Gastrocnemius medialis (tissue), 4 donors: ENCODE measurements at regions not wholly inside any gene's neighbourhood (a gene's known extent, or its start where the extent isn't known, plus 50 kb on each side); places are given as distances from the start of the nearest gene placed in this dataset.

Source experiments
- ATAC-seq, 2 donors: fragments of 150-250 bp; one replicate each; pipeline ENCODE4 v1.9.1; 2016
- DNase-seq, 2 donors: peaks; one replicate each; pipeline ENCODE4 v3.0.0-alpha.2; 2019
- H3K27ac ChIP-seq, 4 donors: fragments of 200-600 bp; sonication (generic); 1 replicate in 1 of 4; 2 replicates in 3 of 4; pipeline ENCODE4 v1.5.1; 2016 to 2018; ENCODE audit warnings: mild to moderate bottlenecking in 2 of 4, moderate library complexity in 1 of 4
- H3K27me3 ChIP-seq, 3 donors: fragments of 200-600 bp; sonication (generic) in 2 of 3; 1 replicate in 1 of 3; 2 replicates in 2 of 3; pipeline versions ENCODE4 v1.5.1 to v1.6.0; 2016 to 2019; ENCODE audit warnings: mild to moderate bottlenecking in 1 of 3, moderate library complexity in 1 of 3
- H3K36me3 ChIP-seq, 2 donors: fragments of 200-600 bp; sonication (generic) in 1 of 2; one replicate each; pipeline ENCODE4 v1.5.1; 2017 to 2018
- H3K4me1 ChIP-seq, 2 donors: fragments of 200-600 bp; sonication (generic) in 1 of 2; one replicate each; pipeline ENCODE4 v1.5.1; 2016 to 2017; ENCODE audit warnings: mild to moderate bottlenecking in 2 of 2
- H3K4me3 ChIP-seq, 4 donors: fragments of 200-600 bp; sonication (generic) in 3 of 4; 1 replicate in 1 of 4; 2 replicates in 3 of 4; pipeline ENCODE4 v1.5.1; 2016 to 2019; ENCODE audit warnings: mild to moderate bottlenecking in 2 of 4
- H3K9me3 ChIP-seq, 3 donors: fragments of 200-600 bp; sonication (generic) in 2 of 3; 1 replicate in 1 of 3; 2 replicates in 2 of 3; pipeline ENCODE4 v1.5.1; 2016 to 2019
- POLR2A ChIP-seq, 2 donors: fragments of 450-650 bp; IDR thresholded peaks; one replicate each; pipeline ENCODE4 v1.6.1; 2017; ENCODE audit warnings: antibody characterized with exemption in 2 of 2, mild to moderate bottlenecking in 2 of 2, moderate library complexity in 2 of 2
- in situ Hi-C, 4 donors: fragments of 200-750 bp; cut with MboI; loops; one replicate each; pipeline versions ENCODE4 v1.15.0 to v1.8.0; 2017; ENCODE audit warnings: low sequenced_read_pairs in 4 of 4
- intact Hi-C: fragments of 100-400 bp; cut with DNase I; formaldehyde crosslinking; loops from one replicate; pipeline ENCODE4 v1.15.1; 2023; ENCODE audit warnings: low total_unique reads
- TF ChIP-seq, protein P1 (sequence below), 5 experiments: fragments of 450-650 bp in 3 of 5; fragments of 200-600 bp in 2 of 5; sonication (generic) in 2 of 5; IDR thresholded peaks in 4 of 5; conservative IDR thresholded peaks in 1 of 5; 1 replicate in 4 of 5; 2 replicates in 1 of 5; pipeline ENCODE4 v1.5.1; 2016 to 2019; ENCODE audit warnings: antibody characterized with exemption in 5 of 5, mild to moderate bottlenecking in 3 of 5, moderate library complexity in 3 of 5

DNA sequence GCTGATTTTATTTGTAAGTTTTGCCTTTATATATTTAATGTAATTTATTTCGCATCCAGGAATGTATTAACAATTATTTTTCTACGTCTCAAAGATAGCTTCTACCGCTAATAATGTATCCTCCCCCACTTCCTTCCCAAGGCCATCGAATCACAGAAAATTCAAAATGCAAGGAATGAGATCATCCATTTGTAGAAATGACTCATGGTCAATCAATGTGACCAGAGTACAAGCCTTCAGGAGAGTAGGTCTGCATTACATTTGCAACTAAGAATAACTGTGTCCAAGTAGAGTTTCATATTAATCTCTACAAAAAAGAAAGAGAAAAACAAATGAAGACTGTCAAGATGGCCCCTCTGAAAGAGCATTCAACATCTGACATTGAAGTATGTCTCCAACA lies 205.9 kb upstream of the PHF14 start:
- Histone ChIP-seq H3K4me1 (no peaks in the 10 kb centered on the region), H3K27ac (no peak overlapping the region), H3K4me3 (no peak overlapping the region), H3K36me3 (no peaks in the 10 kb centered on the region), H3K9me3 (no peaks in the 10 kb centered on the region), H3K27me3 (no peaks in the 10 kb centered on the region)
- in situ Hi-C loops (no loop called here), intact Hi-C loops (no loop called here)
- ATAC-seq (no peak), DNase-seq (no peak)
- TF ChIP-seq POLR2A (IDR thresholded peaks at IDR 0.05) = no peak
- TF ChIP-seq, protein P1, sequence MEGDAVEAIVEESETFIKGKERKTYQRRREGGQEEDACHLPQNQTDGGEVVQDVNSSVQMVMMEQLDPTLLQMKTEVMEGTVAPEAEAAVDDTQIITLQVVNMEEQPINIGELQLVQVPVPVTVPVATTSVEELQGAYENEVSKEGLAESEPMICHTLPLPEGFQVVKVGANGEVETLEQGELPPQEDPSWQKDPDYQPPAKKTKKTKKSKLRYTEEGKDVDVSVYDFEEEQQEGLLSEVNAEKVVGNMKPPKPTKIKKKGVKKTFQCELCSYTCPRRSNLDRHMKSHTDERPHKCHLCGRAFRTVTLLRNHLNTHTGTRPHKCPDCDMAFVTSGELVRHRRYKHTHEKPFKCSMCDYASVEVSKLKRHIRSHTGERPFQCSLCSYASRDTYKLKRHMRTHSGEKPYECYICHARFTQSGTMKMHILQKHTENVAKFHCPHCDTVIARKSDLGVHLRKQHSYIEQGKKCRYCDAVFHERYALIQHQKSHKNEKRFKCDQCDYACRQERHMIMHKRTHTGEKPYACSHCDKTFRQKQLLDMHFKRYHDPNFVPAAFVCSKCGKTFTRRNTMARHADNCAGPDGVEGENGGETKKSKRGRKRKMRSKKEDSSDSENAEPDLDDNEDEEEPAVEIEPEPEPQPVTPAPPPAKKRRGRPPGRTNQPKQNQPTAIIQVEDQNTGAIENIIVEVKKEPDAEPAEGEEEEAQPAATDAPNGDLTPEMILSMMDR (IDR thresholded peaks at IDR 0.05 in 4 of 5, conservative IDR thresholded peaks at IDR 0.05 in 1 of 5) = no peak

DNA sequence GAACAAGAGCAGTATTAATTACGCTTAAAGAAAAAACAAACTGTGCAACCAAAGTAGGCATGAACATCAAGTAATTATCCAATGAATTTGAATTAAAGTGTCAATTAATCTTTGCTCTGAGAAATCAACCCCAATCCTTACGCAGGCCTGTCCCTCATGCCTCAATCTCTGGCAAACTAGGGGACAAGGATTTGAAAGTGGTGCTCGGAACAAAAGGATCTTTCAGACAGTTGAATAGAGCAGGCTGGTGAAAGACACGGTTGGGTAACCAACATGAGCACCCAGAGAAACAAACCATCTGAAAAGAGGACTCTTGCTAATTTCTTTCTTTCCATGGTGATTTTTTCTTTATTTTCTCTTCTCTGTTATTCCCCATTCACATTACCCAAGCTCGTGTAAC lies 203.5 kb upstream of the PHF14 start:
- H3K9me3 ChIP-seq = no peaks in the 10 kb centered on the region
- no peak for ATAC-seq

DNA sequence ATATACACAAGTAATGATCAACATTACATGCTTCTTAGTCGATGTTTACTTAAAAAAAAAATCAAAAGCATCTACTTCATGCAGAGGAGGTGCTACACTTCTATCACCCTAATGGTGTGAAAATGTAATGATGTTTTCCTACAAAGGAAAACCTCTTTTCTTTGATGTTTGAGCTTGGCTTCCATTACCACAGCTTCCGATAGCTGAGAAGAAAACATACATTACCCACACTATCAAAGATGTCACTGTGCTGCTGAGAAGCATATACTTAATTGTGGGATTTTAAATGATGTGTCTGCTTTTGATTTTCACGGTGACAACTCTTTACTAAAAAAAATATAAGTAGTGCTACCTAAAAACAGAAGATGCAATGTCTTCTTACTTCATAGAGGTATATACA lies 200.2 kb upstream of the PHF14 start:
- Histone ChIP-seq H3K4me1 (no peaks in the 10 kb centered on the region), H3K27ac (no peak overlapping the region), H3K9me3 (no peaks in the 10 kb centered on the region), H3K36me3 (no peaks in the 10 kb centered on the region), H3K4me3 (no peak overlapping the region), H3K27me3 (no peaks in the 10 kb centered on the region)
- intact Hi-C loops (no loop called here), in situ Hi-C loops (no loop called here)
- DNase-seq = no peak
- no peak for ATAC-seq
- TF ChIP-seq POLR2A (IDR thresholded peaks at IDR 0.05) = no peak
- TF ChIP-seq, protein P1 (IDR thresholded peaks at IDR 0.05 in 4 of 5, conservative IDR thresholded peaks at IDR 0.05 in 1 of 5) = no peak

More for the DNA sequence above, 203.5 kb upstream of the PHF14 start:
- in situ Hi-C loops (no loop called here), intact Hi-C loops (no loop called here)
- DNase-seq = no peak
- Histone ChIP-seq H3K27ac (no peak overlapping the region), H3K4me3 (no peak overlapping the region), H3K36me3 (no peaks in the 10 kb centered on the region), H3K27me3 (no peaks in the 10 kb centered on the region), H3K4me1 (no peaks in the 10 kb centered on the region)
- TF ChIP-seq POLR2A (IDR thresholded peaks at IDR 0.05) = no peak
- TF ChIP-seq, protein P1 (IDR thresholded peaks at IDR 0.05 in 4 of 5, conservative IDR thresholded peaks at IDR 0.05 in 1 of 5) = no peak

DNA sequence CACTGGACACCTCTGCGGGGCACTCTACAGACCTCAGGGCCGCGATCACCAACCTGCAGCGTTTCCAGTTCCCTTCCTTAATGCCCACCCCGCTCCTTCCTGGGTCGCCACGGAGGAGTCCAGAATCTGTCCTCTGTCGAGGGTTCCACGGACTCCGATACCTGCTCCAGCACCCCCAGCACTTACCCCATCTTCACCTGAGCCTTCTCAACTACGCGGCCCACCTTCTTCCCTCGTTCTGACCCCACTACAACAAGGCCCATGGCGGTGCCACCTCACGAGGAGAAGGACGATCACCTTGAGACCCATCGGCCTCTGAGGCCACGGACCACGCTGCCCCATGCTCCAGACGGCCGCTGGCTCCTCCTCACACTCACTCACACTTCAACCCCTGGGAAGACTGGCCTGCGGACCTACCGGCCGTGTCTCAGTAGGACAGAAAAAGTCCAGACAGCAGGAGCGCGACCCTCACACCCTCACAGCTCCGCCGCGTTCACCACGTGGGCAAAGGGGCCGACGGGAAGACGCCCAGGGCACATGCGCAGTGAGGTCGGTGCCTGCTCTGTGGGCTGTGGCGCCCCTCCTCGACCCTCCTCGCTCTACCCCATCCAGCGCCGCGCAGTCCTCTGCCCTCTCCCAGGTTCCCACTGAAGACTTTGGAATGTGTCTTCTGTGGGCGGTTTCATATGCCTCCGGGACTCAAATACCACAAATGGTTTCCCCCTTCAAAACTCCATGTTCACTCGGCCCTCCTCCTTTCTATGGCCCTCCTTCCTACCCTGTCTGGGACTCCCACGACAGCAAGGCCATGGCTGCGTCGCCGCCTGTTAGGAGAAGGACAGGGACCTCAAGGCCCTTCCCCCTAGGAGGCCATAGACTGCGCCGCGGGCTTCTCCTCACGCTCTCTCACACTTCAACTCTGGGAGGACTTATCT lies 193.9 kb upstream of the PHF14 start:
- no peak overlapping the region for H3K4me3 ChIP-seq
- no peak overlapping the region for H3K27ac ChIP-seq
- H3K9me3 ChIP-seq = no peaks in the 10 kb centered on the region
- no peaks in the 10 kb centered on the region for H3K27me3 ChIP-seq
- DNase-seq (no peak), ATAC-seq (no peak)
- H3K36me3 ChIP-seq = no peaks in the 10 kb centered on the region
- H3K4me1 ChIP-seq = no peaks in the 10 kb centered on the region
- intact Hi-C loops = no loop called here
- in situ Hi-C loops = no loop called here
- TF ChIP-seq, protein P1 (IDR thresholded peaks at IDR 0.05 in 4 of 5, conservative IDR thresholded peaks at IDR 0.05 in 1 of 5) = no peak
- TF ChIP-seq POLR2A (IDR thresholded peaks at IDR 0.05) = no peak
